IPS-18c (cell line): ENCODE measurements at regions not wholly inside any gene's neighbourhood (a gene's known extent, or its start where the extent isn't known, plus 50 kb on each side); places are given as distances from the start of the nearest gene placed in this dataset.
"Not testable (repeated sequence)": the region's sequence is repeated elsewhere in the genome, so short reads cannot be mapped to it uniquely, and the experiment has no call there.

Experiments used
- H3K4me3 ChIP-seq: 2 replicates; pipeline ENCODE4 v1.7.0; 2013; ENCODE audit warnings: low read depth, mild to moderate bottlenecking, low read length, moderate library complexity; ENCODE audit not compliant: insufficient read depth
- H3K9me3 ChIP-seq: one replicate; pipeline ENCODE4 v1.6.1; 2013; ENCODE audit warnings: mild to moderate bottlenecking, low read length, moderate library complexity; ENCODE audit not compliant: control insufficient read depth, insufficient read depth

- Histone ChIP-seq H3K4me3 (no peak overlapping the region), H3K9me3 (no peaks in the 10 kb centered on the region)
These were observed 1379.7 kb upstream of the SEL1L start for GRCh38 chr14:82913396-82913795.

GRCh38 chr14:82915381-82915780 is 1381.7 kb upstream of the SEL1L start:
- H3K4me3 ChIP-seq: no peak overlapping the region

GRCh38 chr14:82935691-82936090 is 1402.0 kb upstream of the SEL1L start:
- H3K4me3 ChIP-seq: no peak overlapping the region
- H3K9me3 ChIP-seq: no peaks in the 10 kb centered on the region

More at GRCh38 chr14:82915381-82915780, 1381.7 kb upstream of the SEL1L start:
- no peaks in the 10 kb centered on the region for H3K9me3 ChIP-seq

- H3K4me3 ChIP-seq: no peak overlapping the region
These were observed 1417.5 kb upstream of the SEL1L start for GRCh38 chr14:82951171-82951570.

GRCh38 chr14:82963756-82964155 is 1430.1 kb upstream of the SEL1L start:
- H3K9me3 ChIP-seq: no peaks in the 10 kb centered on the region
- H3K4me3 ChIP-seq: no peak overlapping the region

More at GRCh38 chr14:82951171-82951570, 1417.5 kb upstream of the SEL1L start:
- H3K9me3 ChIP-seq: no peaks in the 10 kb centered on the region

- no peak overlapping the region for H3K4me3 ChIP-seq
- H3K9me3 ChIP-seq: no peaks in the 10 kb centered on the region
These were observed 1454.0 kb upstream of the SEL1L start for GRCh38 chr14:82987502-82988124.

- H3K9me3 ChIP-seq: not testable (repeated sequence)
These were observed 1460.9 kb upstream of the SEL1L start for GRCh38 chr14:82994547-82994946.

GRCh38 chr14:82999802-83000201 is 1466.1 kb upstream of the SEL1L start:
- H3K9me3 ChIP-seq: no peaks in the 10 kb centered on the region
- H3K4me3 ChIP-seq: no peak overlapping the region

More at GRCh38 chr14:82994547-82994946, 1460.9 kb upstream of the SEL1L start:
- not testable (repeated sequence) for H3K4me3 ChIP-seq

GRCh38 chr14:83004456-83005006 is 1470.9 kb upstream of the SEL1L start:
- H3K4me3 ChIP-seq: no peak overlapping the region
- peaks cover 2% of the 10 kb centered on the region for H3K9me3 ChIP-seq

- Histone ChIP-seq H3K9me3 (peaks cover 4% of the 10 kb centered on the region), H3K4me3 (no peak overlapping the region)
These were observed 1472.5 kb upstream of the SEL1L start for GRCh38 chr14:83006121-83006670.

GRCh38 chr14:83007052-83007451 is 1473.4 kb upstream of the SEL1L start:
- not testable (repeated sequence) for H3K9me3 ChIP-seq, H3K4me3 ChIP-seq

- H3K4me3 ChIP-seq: no peak overlapping the region
- peaks cover 4% of the 10 kb centered on the region for H3K9me3 ChIP-seq
These were observed 1474.1 kb upstream of the SEL1L start for GRCh38 chr14:83007641-83008225.

- Histone ChIP-seq H3K4me3 (no peak overlapping the region), H3K9me3 (no peaks in the 10 kb centered on the region)
These were observed 1483.6 kb upstream of the SEL1L start for GRCh38 chr14:83017296-83017695.

GRCh38 chr14:83019744-83020414 is 1486.2 kb upstream of the SEL1L start:
- no peak overlapping the region for H3K4me3 ChIP-seq

GRCh38 chr14:83021323-83021722 is 1487.7 kb upstream of the SEL1L start:
- H3K9me3 ChIP-seq: no peaks in the 10 kb centered on the region
- no peak overlapping the region for H3K4me3 ChIP-seq

More at GRCh38 chr14:83019744-83020414, 1486.2 kb upstream of the SEL1L start:
- H3K9me3 ChIP-seq: no peaks in the 10 kb centered on the region

- Histone ChIP-seq H3K4me3 (no peak overlapping the region), H3K9me3 (no peaks in the 10 kb centered on the region)
These were observed 1489.7 kb upstream of the SEL1L start for GRCh38 chr14:83023369-83023768.

- no peaks in the 10 kb centered on the region for H3K9me3 ChIP-seq
- no peak overlapping the region for H3K4me3 ChIP-seq
These were observed 1507.6 kb upstream of the SEL1L start for GRCh38 chr14:83041224-83041623.

GRCh38 chr14:83042858-83043257 is 1509.2 kb upstream of the SEL1L start:
- Histone ChIP-seq H3K4me3 (no peak overlapping the region), H3K9me3 (no peaks in the 10 kb centered on the region)
